Caki2 (cell line): ENCODE measurements at regions not wholly inside any gene's neighbourhood (a gene's known extent, or its start where the extent isn't known, plus 50 kb on each side); places are given as distances from the start of the nearest gene placed in this dataset.

Source experiments
- DNase-seq: peaks from one replicate; pipeline ENCODE4 v3.0.0-alpha.2; 2015; ENCODE audit warnings: low read depth
- in situ Hi-C: cut with HindIII; loops from 2 replicates; pipeline ENCODE4 v1.10.0; 2016; ENCODE audit warnings: low sequenced_read_pairs, low pct_unique_long_range_greater_than_20kb, mixed read lengths

DNA sequence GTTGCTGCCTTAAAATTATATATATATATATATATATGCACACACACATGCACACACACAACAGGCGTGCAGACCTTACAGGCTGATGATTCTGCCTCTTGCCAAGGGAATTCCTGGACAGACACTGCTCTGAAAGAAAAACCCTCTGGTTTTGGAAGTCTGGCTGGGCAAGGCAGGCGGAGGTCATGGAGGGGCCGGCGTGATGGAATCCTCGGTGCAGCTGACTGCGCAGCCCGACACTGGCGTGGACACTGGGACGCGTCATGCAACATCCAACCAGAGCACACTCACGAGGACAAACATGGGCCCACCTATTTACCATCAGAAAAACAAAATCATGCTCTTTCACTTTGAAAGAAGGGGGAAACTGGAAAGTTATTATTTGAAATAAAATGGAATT, 235.3 kb downstream of the ZNF516 start:
- DNase-seq: no peak
- in situ Hi-C loops: no loop called here

DNA sequence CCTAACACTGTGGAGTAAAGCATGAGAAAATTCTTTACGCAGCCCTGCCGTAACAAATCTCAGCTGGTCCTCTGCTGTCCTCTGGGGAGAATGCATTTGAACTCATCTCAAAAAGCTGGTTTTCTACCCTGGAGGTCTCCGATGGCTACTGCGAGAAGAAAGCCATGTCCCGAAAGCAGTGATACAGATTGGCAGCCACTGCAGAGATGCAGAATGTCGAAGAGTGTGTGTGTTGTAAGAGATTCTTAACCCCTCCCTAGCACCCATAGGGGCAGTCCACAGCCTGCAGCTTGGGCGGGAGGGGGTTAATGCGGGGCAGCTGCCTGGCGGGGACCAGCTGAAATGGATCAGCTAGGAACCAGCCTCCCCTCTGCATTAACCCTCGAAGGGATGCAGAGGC, 235.9 kb downstream of the ZNF516 start:
- in situ Hi-C loops: no loop called here
- no peak for DNase-seq

DNA sequence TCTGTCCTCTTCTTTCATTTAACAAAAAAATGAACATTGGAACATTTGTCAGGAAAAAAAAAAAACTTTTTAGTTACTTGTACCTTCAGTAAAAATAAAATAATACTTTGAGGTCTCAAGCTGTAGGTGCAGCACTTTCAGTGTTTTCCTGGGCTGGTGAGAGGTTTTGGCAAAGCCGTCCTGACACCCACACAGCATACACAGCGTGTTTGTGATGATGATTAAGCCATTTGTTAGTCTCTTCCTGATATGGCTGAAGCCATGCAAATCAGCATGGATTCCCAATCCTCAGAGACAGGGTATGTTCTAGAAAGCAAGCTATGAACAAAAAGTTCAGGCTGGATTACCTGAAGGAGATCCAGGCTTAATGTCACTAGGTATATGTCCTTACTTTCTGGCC, 236.8 kb downstream of the ZNF516 start:
- in situ Hi-C loops: no loop called here

DNA sequence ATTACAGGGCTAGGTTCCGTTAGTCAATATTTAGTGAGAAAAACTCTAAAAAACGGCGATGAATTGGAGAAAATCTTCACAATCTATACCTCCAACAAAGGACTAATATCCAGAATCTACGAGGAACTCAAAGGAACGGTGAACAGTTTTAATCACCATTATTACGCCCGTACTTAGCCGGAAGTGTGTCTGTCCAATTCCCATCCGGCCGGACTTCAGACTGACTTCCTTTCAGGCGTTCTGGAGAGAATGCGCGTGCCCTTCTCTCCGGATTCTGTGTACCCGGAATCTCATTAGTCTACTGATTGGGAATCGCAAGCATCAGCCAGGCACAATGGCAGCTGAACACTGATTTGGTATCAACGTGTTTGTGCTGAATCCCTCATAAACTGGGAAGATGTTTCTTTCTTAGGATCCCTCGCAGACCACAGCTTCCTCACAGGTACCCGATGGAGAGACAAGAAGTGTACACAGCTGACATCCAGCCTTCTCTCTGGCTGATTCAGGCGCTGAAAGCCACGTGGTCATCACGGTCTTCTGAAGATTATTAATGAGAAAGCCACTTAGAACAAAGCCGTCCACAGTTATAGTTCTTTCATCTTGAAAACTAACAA, 239.9 kb downstream of the ZNF516 start:
- in situ Hi-C loops: no loop called here
- no peak for DNase-seq

More for the DNA sequence above, 236.8 kb downstream of the ZNF516 start:
- DNase-seq: no peak

DNA sequence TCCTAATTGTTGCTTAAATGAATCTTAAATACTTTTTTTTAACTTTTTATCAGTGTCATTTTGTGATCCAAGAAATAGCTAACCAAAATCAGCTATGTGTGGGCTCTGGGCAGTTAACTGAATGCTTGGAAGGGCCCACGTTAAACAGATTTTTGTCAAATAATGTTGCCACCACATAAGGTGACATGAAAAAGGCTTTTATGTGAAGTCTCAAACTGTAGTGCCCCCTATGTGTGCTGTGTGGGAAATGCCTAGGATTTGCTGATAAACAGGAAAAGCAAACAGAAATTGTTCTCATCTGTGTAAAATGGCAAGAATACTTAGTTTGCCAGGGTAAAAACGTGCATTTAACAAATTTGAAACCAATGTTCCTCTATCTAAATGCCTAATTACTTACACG, 242.2 kb downstream of the ZNF516 start:
- in situ Hi-C loops: no loop called here
- no peak for DNase-seq

DNA sequence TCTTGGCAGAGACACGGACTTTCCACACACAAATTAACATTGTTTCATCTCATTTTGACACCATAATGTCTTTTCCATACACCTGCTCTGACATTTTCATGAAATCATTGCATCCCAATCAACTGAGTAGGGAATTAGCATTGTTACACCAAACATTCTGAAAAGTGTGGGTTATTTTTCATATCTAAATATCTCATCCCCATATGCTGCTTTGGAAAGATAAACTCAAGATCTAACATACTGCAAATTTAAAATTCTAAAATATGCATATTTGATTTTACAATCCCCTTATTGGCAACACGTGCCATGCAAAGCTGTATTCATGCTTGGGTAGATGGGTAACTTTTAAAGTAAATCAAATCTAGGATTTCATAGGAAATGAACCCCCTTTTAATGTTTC, 242.9 kb downstream of the ZNF516 start:
- in situ Hi-C loops: no loop called here

DNA sequence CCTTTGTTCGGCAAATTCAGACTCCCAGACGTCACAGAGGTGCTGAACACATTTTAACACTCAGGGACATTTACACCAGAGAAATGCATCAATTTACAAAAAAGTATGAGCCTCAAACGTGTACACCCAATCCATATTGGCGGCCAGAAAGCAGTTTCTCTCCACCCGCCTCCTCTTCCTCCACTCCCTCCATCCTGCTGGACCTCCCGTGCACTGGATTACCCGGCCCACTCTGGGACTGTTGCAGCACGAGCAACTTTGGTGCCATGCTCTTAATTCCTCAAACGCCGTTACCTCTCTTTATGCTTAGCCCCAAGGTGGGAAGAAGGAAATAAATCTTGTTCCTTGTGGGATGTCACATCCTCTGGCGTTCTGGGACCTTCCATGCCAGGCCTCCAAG, 243.4 kb downstream of the ZNF516 start:
- in situ Hi-C loops: no loop called here
- no peak for DNase-seq

More for the DNA sequence above, 242.9 kb downstream of the ZNF516 start:
- DNase-seq: no peak

DNA sequence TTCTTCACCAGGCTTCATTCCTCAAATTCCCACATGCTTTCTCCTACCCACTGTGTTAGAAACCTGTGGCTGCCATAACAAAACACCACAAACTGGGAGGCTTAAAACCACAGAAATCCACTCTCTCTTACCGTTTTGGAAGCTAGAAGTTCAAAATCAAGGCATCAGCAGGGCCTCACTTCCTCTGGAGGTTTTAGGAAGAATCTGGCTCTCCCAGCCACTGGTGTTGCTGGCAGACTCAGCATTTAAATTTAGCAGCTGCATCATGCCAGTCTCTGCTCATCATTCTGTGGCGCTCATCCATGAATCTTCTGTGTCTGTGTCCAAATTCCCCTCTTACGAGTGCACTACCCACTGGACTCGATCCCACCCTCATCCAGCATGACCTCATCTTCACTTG, 248.5 kb downstream of the ZNF516 start:
- in situ Hi-C loops: no loop called here
- DNase-seq: no peak

DNA sequence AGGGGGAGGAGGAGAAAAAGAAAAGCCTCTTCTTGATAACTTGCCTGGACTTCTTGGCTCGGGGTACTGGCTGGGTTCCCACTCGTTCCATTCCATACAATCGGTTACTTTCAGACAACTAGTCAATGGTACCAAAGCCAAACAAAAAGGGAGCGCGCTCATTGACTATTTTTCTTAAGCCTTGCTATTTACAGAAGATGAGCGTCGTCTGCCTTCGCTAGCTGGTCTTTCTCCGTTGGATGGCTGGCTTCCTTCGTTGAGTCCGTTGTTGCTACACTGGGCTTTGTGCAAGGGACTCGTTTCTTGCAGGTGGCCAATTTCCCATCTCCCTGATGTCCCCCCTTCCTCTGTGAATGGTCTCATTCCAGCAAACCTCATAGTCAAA, 260.4 kb downstream of the ZNF516 start:
- in situ Hi-C loops: no loop called here
- DNase-seq: no peak

DNA sequence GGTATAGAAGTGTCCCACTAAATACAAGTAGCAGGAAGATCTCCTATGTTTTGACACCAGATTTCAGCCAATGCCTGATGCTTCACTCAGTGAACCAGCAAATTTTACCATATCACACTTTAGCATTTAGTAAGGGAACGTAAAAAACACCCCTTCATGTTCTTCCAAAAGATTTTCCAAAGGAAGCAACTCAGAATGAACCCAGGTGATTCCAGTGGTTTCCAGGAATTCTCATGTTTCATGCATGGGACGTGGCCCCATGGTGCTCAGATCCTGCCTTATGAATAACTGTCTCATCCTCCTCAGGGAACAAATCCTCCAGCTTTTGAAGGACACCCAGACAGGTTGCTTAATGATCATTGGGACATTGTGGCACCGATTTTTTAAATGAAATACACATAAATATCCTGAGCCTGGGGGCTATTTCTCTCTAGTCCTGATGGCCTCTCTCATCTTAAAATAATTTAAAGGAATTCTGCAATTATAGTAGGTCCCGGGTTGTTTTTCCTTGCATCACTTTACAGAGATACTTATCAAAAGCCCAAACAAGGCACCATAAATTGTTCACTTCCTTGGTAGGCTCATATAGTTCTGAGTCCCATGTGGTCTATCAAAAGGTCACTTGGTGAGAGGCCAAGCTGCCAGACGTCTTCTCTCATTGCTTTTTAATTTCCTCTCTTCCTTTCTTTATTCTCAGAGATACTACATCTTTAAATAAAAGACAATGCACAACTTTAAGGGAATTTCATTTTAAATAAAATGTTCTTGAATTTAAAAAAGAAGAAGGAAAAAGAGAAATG, 261.0 kb downstream of the ZNF516 start:
- in situ Hi-C loops: no loop called here
- DNase-seq: no peak

DNA sequence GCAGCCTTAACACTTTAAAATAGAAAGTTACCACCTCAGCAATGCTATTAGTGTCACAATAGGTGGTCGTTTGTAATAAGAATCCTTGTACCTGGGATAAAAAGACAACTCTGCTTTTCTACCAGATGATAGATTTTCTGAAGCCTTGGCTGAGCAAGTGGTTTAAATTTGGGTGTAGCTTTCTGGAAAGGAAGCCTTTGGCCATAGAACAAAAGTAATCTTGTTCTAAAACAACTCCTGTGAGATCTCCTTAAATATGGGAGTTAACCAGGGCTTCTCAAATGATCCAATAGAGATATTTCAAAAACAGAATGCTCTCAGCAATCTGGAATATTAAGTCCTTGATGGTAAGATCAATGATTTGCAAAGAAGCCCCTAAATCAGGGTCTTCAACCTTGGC, 261.6 kb downstream of the ZNF516 start:
- no peak for DNase-seq
- in situ Hi-C loops: no loop called here

DNA sequence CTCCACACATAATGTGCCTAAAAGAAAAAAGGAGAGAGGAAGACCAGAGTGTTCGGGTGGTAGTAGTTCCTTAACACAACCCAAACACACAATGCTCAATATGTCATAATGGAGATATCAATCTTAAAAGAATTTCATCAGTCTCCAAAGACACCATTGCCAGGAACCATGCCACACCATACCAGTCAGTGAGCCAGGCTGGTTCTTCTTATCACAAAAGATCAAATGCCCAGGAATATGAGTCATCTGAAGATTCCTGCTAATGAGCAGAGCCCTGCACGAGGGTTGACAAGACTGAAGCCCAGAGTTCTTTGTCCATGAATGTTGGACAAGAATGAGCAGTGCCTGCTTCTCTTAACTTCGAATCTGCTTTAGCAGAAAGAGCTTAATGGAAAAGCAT, 262.3 kb downstream of the ZNF516 start:
- in situ Hi-C loops: no loop called here
- no peak for DNase-seq

DNA sequence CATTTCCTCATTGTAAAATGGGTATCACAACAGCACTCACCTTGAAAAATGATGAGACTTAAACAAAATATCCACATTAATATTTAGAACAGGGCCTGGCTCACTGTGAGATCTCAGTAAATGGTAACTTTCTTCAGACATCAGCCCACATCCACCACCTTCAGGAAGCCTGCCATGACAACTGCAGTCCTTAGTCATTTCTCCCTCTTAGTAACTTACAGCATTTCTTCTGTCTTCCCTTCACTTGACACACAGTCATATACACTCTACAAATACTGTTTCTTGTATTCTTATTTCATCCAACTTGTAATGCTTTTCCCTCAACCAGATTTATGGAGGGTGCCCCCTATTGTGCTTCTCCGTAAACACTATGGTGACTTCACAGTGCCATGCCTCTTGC, 263.0 kb downstream of the ZNF516 start:
- no peak for DNase-seq
- in situ Hi-C loops: no loop called here

DNA sequence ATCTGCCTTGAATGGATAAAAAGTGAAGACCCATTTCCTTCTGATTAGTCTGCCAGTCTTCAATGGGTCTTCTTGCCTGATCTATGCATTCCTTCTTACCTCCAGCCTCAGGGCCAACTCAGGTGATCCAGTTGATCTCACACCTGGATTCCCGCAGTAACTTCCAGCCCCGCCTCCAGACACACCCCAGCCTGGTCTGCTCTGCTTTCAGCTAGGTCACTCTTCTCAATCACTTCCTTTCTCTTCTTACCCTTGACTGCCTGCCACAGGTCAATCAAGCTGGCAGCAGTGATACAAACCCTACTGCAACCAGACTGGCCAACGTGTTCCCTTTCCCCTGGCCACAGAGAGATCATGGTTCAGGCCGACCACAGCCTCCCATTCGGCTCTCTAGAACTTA, 263.6 kb downstream of the ZNF516 start:
- no peak for DNase-seq
- in situ Hi-C loops: no loop called here

DNA sequence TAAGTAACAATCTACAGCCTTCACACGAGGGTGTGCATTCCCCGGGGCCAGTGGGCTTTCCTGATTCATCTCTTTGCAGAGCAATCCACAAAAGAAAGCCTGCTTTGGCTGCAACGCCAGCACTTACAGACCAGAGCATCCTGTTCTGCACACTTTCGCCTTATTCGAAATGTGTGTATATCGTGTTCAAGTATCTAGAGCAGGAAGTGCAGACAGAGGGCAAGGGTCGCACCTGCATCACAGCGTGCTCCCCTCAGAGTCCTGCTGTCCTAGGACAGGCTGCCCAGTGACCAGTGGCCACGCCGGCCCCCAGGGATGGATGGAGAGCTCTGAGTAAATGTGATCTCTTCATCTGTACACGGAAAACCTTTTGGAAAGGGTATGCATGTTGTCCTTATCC, 264.3 kb downstream of the ZNF516 start:
- no peak for DNase-seq
- in situ Hi-C loops: no loop called here

DNA sequence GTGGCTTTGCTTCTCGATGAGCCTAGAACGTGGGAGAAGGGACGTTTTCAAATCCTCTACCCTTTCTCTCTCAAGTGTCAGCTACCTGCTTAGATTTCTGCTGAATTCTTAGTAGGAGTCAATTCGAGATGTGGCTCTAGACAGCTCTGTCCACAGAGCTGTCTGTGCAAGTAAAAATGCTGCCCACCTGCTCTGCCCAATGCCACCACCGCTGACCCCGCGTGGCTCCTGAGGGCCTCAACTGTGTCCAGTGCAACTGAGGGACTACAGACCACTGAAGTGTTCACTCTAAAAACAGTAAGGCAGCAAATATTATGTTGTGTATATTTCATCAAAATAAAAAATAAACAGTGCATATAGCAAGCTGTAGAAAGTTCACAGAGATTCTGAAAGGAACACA, 266.3 kb downstream of the ZNF516 start:
- DNase-seq: no peak
- in situ Hi-C loops: no loop called here

DNA sequence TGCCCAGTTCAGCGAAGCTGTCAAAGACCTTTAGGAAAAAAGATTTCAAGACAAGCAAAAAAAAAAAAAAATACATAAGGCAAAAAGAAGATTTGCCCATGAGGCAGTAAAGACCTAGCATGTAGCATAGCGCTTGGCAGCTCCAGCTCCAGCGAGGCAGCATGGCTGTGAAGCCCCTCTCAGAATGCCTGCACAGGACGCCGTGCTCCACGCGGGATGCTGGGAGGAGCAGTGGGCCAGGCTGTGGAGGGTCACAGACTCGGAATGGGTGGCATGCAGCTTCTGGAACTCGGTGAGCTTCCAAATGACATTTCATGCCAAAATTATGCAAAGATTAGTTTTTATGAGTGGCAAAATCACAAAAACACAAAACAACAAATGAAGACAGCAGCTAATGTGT, 267.3 kb downstream of the ZNF516 start:
- DNase-seq: no peak
- in situ Hi-C loops: no loop called here

DNA sequence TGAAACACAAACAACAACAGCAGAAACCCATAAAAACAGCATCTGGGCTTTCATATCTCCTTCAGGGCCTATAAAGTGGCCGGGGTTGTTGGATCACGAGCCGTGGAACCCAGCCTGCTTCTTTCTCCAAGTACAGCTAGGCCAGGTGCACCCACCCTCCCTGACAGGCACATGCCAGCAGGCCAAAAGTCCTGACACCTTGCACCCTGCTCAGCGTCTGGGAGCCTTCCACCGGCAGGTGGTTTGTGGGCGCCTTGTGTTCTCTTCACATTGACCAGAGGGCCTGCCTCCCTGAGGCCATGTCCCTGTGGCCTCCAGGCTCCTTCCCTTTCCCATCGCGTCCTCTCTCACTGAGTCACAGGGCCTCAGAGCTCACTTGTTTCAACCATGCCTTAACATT, 271.6 kb downstream of the ZNF516 start:
- DNase-seq: no peak
- in situ Hi-C loops: no loop called here

DNA sequence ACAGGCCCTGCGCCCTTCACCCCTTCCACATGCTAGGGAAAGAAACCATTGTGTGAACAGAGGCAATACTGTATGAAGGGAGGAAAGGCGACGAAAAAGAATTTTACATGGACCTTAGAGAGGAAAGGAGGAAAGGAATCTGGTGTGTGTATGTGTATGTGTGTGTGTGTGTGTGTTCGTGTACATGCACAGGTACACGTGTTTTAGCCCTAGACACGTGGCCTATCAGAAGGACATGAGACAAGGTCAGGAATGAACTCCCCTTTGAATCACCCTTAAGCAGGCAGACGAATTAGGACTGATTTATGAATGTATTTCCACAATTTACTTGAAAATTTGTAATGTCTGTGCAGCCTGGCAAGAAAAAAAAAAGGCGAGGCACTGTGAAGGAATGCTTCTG, 276.0 kb downstream of the ZNF516 start:
- in situ Hi-C loops: no loop called here
- no peak for DNase-seq

DNA sequence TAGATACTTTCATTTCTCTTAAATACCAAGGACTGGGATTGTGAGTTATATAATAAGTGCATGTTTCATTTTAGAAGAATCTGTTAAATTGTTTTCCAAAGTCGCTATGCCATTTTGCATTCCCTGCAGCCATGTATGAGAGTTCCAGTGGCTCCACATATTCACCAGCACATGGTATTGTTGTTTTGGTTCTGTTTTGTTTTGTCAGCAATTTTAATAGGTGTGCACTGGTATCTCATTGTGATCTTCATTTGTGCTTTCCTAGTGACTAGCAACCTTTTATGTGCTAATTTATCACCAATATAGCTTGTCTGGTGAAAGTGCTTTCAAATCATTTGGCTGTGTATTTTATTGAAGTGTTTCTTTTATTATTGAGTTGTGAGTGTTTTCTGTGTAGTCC, 278.9 kb downstream of the ZNF516 start:
- no peak for DNase-seq
- in situ Hi-C loops: no loop called here
